Lung (tissue), 11 donors: ENCODE measurements at regions not wholly inside any gene's neighbourhood (a gene's known extent, or its start where the extent isn't known, plus 50 kb on each side); places are given as distances from the start of the nearest gene placed in this dataset.

Source experiments
- ATAC-seq: fragments of 200-7000 bp; cut with Tn5 transposase; one replicate; pipeline ENCODE4 v1.9.1; 2020; ENCODE audit warnings: moderate number of reproducible peaks; ENCODE audit not compliant: insufficient read depth, low FRiP score
- DNase-seq, 3 donors: peaks; one replicate each; pipeline ENCODE4 v3.0.0-alpha.2; 2013 to 2017
- H3K27ac ChIP-seq, 2 donors: one replicate each; pipeline ENCODE4 v1.5.1; 2013; ENCODE audit warnings: mild to moderate bottlenecking in 2 of 2, moderate library complexity in 2 of 2, control low read depth in 1 of 2, inconsistent platforms in 1 of 2, low read depth in 1 of 2, low read length in 1 of 2
- H3K27me3 ChIP-seq, 3 donors: one replicate each; pipeline ENCODE4 v1.5.1; 2013; ENCODE audit warnings: low read length in 2 of 3; ENCODE audit not compliant: control insufficient read depth in 3 of 3, insufficient read depth in 3 of 3
- H3K36me3 ChIP-seq, 4 donors: one replicate each; pipeline ENCODE4 v1.5.1; 2013; ENCODE audit warnings: low read length in 4 of 4, mild to moderate bottlenecking in 1 of 4, moderate library complexity in 1 of 4; ENCODE audit not compliant: control insufficient read depth in 4 of 4, insufficient read depth in 4 of 4
- H3K4me1 ChIP-seq, 5 donors: one replicate each; pipeline ENCODE4 v1.5.1; 2013; ENCODE audit warnings: low read length in 5 of 5, mild to moderate bottlenecking in 2 of 5, moderate library complexity in 1 of 5; ENCODE audit not compliant: control insufficient read depth in 5 of 5, insufficient read depth in 5 of 5
- H3K4me3 ChIP-seq: one replicate; pipeline ENCODE4 v1.5.1; 2013; ENCODE audit warnings: mild to moderate bottlenecking, control low read depth, moderate library complexity
- H3K9ac ChIP-seq, 2 donors: one replicate each; pipeline ENCODE4 v1.5.1; 2013; ENCODE audit warnings: low read length in 2 of 2, control low read depth in 1 of 2; ENCODE audit not compliant: insufficient read depth in 1 of 2
- H3K9me3 ChIP-seq, 4 donors: one replicate each; pipeline ENCODE4 v1.5.1; 2013; ENCODE audit warnings: low read length in 3 of 4, mild to moderate bottlenecking in 1 of 4, moderate library complexity in 1 of 4; ENCODE audit not compliant: control insufficient read depth in 4 of 4, insufficient read depth in 3 of 4
- CTCF ChIP-seq: IDR thresholded peaks from 2 replicates; pipeline ENCODE4 v1.5.1; 2012; ENCODE audit warnings: mild to moderate bottlenecking; ENCODE audit errors: control extremely low read depth, extremely low read depth
- WGBS, 2 donors: extraction: QIAGEN DNeasy Blood & Tissue Kit; methylation state at CpG; one replicate each; pipeline ENCODE4 v1.1.7; 2013; 5-methylcytosine and 5-hydroxymethylcytosine counted together
- donor health status: control.
- donor health status: control.
- donor health status: Bipolar disorder and iron deficiency.
- donor health status: healthy.
- donor health status: DM: yes; HTN: yes; CAD: no.

GRCh38 chr15:81941479-81941878 lies 104.3 kb downstream of the MEX3B start:
- H3K9ac ChIP-seq = no peak overlapping the region
- no peak for TF ChIP-seq CTCF
- no peak for DNase-seq
- H3K27ac ChIP-seq = no peak overlapping the region
- ATAC-seq = no peak
- no peaks in the 10 kb centered on the region for H3K36me3 ChIP-seq
- peaks cover 0 to 8% (median 2%) of the 10 kb centered on the region in 4 donors for H3K9me3 ChIP-seq
- H3K4me3 ChIP-seq = no peak overlapping the region
- 63 to 66% methylated on average over 4 of the region's 4 CpGs for WGBS, 2 donors
- no peaks in the 10 kb centered on the region for H3K4me1 ChIP-seq
- no peaks in the 10 kb centered on the region for H3K27me3 ChIP-seq

DNA sequence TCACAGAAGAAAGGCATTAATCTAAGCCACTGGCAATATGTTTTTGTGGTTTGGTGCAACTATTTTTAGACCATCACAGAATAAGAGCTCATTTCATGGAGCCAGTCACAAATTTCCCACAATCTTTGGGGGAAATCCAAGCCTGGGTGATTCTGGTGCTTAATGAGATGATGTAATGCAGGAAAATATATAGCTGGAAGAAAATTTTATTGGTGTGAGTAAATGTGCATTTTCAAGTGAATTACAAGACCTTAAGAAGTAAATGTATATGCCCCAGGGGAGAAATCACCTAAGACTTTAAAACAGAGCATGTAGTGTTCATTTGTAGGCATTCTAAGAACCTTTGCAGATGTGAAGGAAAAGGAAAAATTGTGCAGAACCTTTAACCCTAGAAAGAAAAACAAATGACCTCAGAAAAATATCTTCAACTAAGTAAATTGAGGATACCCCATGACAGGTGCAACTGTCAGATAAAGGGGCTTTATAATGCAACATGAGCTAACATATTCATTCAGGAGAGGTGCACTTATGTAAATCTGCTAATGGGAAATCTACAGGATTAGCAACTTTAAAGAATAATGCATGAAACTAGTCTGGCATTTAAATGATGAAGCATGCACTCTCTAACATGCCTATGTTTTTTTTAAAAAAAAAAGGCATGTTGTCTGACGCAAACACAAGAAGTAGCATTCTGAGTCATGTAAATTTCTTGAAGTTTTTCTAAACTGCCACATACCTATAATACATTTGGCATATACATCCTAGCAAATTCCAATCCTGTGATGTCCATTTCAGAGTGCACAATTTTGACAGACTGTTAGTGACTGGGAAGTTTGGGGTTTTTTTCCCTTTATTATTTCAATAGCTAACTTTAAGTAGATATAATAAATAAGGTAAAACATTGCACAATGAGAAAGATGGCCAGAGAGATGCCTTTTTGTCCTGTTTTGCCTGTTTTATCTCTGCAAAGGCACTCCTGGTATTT lies 105.1 kb downstream of the MEX3B start:
- Histone ChIP-seq H3K4me3 (no peak overlapping the region), H3K9me3 (peaks cover 0 to 8% (median 2%) of the 10 kb centered on the region in 4 donors), H3K9ac (no peak overlapping the region), H3K27ac (no peak overlapping the region), H3K4me1 (no peaks in the 10 kb centered on the region), H3K36me3 (no peaks in the 10 kb centered on the region), H3K27me3 (no peaks in the 10 kb centered on the region)
- no peak for DNase-seq
- no peak for ATAC-seq
- WGBS, 2 donors = 77 to 81% methylated on average over 1 of the region's 1 CpG
- TF ChIP-seq CTCF = no peak

DNA sequence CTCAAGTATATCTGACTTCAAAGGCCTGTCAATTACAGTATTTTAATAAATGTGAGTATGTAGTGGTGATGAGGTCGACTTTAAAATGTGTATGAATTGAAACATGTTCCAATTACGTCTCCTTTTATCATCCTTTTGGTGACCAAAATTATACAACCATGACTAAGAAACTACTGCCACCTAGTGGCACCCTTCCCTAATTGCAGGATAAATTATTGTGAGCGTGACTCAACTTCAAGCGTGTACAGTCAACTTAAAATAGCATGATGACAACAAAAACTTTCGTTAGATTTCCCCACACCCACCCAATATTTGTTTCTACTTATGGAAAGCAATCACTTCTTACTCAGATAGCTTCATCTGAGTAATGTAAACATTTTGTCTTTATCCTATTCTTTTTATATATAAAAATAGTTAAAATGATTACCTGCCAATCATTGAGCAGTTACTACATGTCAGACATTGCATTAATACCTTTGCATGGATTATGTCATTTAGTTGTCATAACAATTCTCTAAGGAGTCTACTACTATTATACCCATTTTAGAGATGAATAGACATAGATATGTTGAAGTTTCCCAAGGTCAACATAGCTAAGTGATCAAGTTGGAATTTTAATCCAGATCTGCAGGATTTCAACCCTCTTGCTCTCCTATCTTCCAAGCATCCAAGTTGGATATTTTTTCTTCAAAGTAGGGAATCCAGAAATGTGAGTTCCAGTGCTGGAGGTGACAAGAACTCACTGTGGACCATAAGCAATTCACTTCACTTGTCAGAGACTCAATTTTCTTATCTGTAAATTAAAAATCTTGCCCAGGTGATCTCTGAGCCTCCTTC lies 106.0 kb downstream of the MEX3B start:
- ATAC-seq = no peak
- WGBS, 2 donors = 33 to 54% methylated on average over 5 of the region's 5 CpGs
- peak in 2 of 3 donors; percentile 13 to 19 for DNase-seq

More for the DNA sequence above, 106.0 kb downstream of the MEX3B start:
- no peak overlapping the region for H3K9ac ChIP-seq
- H3K9me3 ChIP-seq = peaks cover 0 to 8% (median 2%) of the 10 kb centered on the region in 4 donors
- H3K27ac ChIP-seq = no peak overlapping the region
- H3K4me3 ChIP-seq = no peak overlapping the region
- no peaks in the 10 kb centered on the region for H3K4me1 ChIP-seq
- H3K27me3 ChIP-seq = no peaks in the 10 kb centered on the region
- no peak for TF ChIP-seq CTCF
- H3K36me3 ChIP-seq = no peaks in the 10 kb centered on the region
